Endothelial cell of umbilical vein (primary cell): ENCODE measurements at regions not wholly inside any gene's neighbourhood (a gene's known extent, or its start where the extent isn't known, plus 50 kb on each side); places are given as distances from the start of the nearest gene placed in this dataset.
A peak's percentile ranks its signal among the peaks of the same experiment; 100 is the strongest.
"Not testable (repeated sequence)": the region's sequence is repeated elsewhere in the genome, so short reads cannot be mapped to it uniquely, and the experiment has no call there.

Source experiments
- BruUV-seq: library from RNA; stranded (reverse); fragments of 400-500 nt; replicated peaks from 2 replicates; lab custom pipeline; 2021; lab: Mats Ljungman, UMichigan
- CTCF ChIA-PET: fragments of 300-600, 350-600 bp; sonication (Branson Sonifier 250); formaldehyde crosslinking; loops from one replicate; lab custom pipeline; 2021; ENCODE audit warnings: antibody characterized with exemption, inconsistent platforms; lab: Charles Lee
- POLR2A ChIA-PET: fragments of 300-600, 350-600 bp; sonication (Branson Sonifier 250); formaldehyde crosslinking; loops from one replicate; lab custom pipeline; 2021; ENCODE audit warnings: antibody characterized with exemption, inconsistent platforms; lab: Charles Lee
- DNase-seq: peaks from one replicate; pipeline ENCODE4 v3.0.0-alpha.2; 2011; ENCODE audit warnings: low read depth, low spot score
- FAIRE-seq: peaks from 2 replicates; lab custom pipeline; 2011; peaks lifted over from hg19 to GRCh38; lab: Jason Lieb, UNC
- H2AFZ ChIP-seq: 2 replicates; pipeline ENCODE4 v1.6.0; 2012; ENCODE audit warnings: low read depth, low read length, control low read depth, inconsistent platforms
- H3K27ac ChIP-seq: 2 replicates; pipeline ENCODE4 v1.5.1; 2011; ENCODE audit warnings: low read depth, mild to moderate bottlenecking, control low read depth, low read length, moderate library complexity; ENCODE audit not compliant: insufficient read depth
- H3K27me3 ChIP-seq, 2 experiments: 2 replicates each; pipeline versions ENCODE4 v1.6.0 to v1.6.1; 2011; ENCODE audit warnings: low read length in 2 of 2, mixed read lengths in 1 of 2; ENCODE audit not compliant: control insufficient read depth in 2 of 2, insufficient read depth in 2 of 2
- H3K36me3 ChIP-seq, 2 experiments: 2 replicates in 1 of 2; 3 replicates in 1 of 2; pipeline ENCODE4 v1.5.1; 2011; ENCODE audit warnings: low read length in 2 of 2, mild to moderate bottlenecking in 1 of 2, moderate library complexity in 1 of 2; ENCODE audit not compliant: control insufficient read depth in 2 of 2, insufficient read depth in 2 of 2; ENCODE audit errors: extremely low read depth in 1 of 2
- H3K4me1 ChIP-seq: 3 replicates; pipeline ENCODE4 v1.5.1; 2011; ENCODE audit warnings: mild to moderate bottlenecking, low read length; ENCODE audit not compliant: control insufficient read depth, insufficient read depth; ENCODE audit errors: extremely low read depth
- H3K4me2 ChIP-seq: 2 replicates; pipeline ENCODE4 v1.6.1; 2011; ENCODE audit warnings: low read length, control low read depth, mixed read lengths; ENCODE audit not compliant: insufficient read depth
- H3K4me3 ChIP-seq, 3 experiments: fragments of 200-600 bp in 1 of 3; sonication (generic), shearing (Covaris generic) in 1 of 3; replicated peaks in 1 of 3; 2 replicates each; pipeline ENCODE4 v1.5.1; 2011 to 2016; ENCODE audit warnings: control low read depth in 3 of 3, low read length in 3 of 3, mild to moderate bottlenecking in 2 of 3, inconsistent platforms in 1 of 3, low read depth in 1 of 3, moderate library complexity in 1 of 3; ENCODE audit not compliant: insufficient read depth in 1 of 3
- H3K79me2 ChIP-seq: 2 replicates; pipeline ENCODE4 v1.6.0; 2012; ENCODE audit warnings: low read length, inconsistent platforms; ENCODE audit not compliant: control insufficient read depth, insufficient read depth
- H3K9ac ChIP-seq: replicated peaks from 2 replicates; pipeline ENCODE3; 2011; ENCODE audit warnings: low read length, control low read depth; ENCODE audit not compliant: insufficient read depth; ENCODE audit errors: extremely low read depth
- H3K9me1 ChIP-seq: replicated peaks from 3 replicates; pipeline ENCODE4 v1.6.0; 2011; ENCODE audit warnings: mild to moderate bottlenecking, low read length; ENCODE audit not compliant: control insufficient read depth, insufficient read depth; ENCODE audit errors: extremely low read depth
- H3K9me3 ChIP-seq: replicated peaks from 2 replicates; pipeline ENCODE4 v1.5.1; 2012; ENCODE audit warnings: low read length, inconsistent platforms; ENCODE audit not compliant: control insufficient read depth, insufficient read depth
- H4K20me1 ChIP-seq: replicated peaks from 2 replicates; pipeline ENCODE3; 2011; ENCODE audit warnings: mild to moderate bottlenecking, low read length; ENCODE audit not compliant: control insufficient read depth, insufficient read depth; ENCODE audit errors: extremely low read depth
- dilution Hi-C: fragments of 300-500 bp; cut with MboI; formaldehyde crosslinking; loops from one replicate; pipeline ENCODE4 v1.15.0; 2019; ENCODE audit warnings: low sequenced_read_pairs; ENCODE audit not compliant: extremely low pct_ligation_motif_present
- intact Hi-C: fragments of 100-400 bp; cut with micrococcal nuclease; formaldehyde crosslinking; loops from one replicate; pipeline ENCODE4 v1.10.0; 2022

DNA sequence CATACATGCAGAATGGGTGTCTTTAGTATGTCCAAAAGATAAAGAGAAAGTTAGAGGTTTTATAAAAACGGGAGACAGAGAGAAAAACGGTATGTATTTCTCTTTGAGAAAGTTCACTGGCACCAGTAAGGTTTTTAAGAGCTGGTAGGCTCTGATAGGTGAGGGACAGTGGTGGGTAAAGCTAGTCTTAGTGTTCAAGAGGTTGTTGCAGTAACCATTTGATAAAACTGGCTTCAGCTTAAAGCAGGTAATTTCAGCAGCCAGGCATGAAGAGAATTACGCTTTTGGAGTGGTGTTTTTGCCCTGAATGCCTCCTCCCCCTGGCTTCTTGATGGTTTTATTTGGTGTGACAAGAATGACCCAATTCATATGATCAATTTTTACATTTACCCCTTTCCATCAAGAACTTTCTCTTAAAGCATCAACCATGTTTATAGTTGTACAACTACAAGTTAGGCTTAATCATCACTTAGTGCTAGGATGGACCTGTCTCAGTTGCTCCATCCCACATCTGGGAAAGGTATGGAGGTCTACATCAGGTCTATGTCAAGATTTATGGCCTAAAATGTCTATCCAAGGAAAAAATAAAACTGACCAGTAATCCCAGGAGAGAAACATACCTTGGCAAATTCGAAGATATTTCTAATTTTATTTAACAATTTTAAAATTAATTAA lies 1511.1 kb upstream of the TPTE start:
- CTCF ChIA-PET, H3K4me2 ChIP-seq, H2AFZ ChIP-seq, H3K4me3 ChIP-seq, H3K79me2 ChIP-seq, H3K27ac ChIP-seq, dilution Hi-C loops, FAIRE-seq, intact Hi-C loops, POLR2A ChIA-PET, H3K9ac ChIP-seq, H3K36me3 ChIP-seq, BruUV-seq, H4K20me1 ChIP-seq, H3K4me1 ChIP-seq, DNase-seq, H3K9me1 ChIP-seq, H3K27me3 ChIP-seq: not testable (repeated sequence)
- peaks cover 41% of the 10 kb centered on the region for H3K9me3 ChIP-seq

- H3K9ac ChIP-seq, dilution Hi-C loops, H3K4me3 ChIP-seq, H3K27me3 ChIP-seq, FAIRE-seq, intact Hi-C loops, CTCF ChIA-PET, H3K79me2 ChIP-seq, H3K4me1 ChIP-seq, BruUV-seq, H3K9me1 ChIP-seq, H2AFZ ChIP-seq, H3K4me2 ChIP-seq, H3K36me3 ChIP-seq, H4K20me1 ChIP-seq, POLR2A ChIA-PET, H3K27ac ChIP-seq: not testable (repeated sequence)
- peaks cover 41% of the 10 kb centered on the region for H3K9me3 ChIP-seq
- DNase-seq, result peak; percentile 18
Measured at GRCh38 chr21:9010936-9011890, 1510.2 kb upstream of the TPTE start.

- FAIRE-seq, intact Hi-C loops, H3K36me3 ChIP-seq, H3K9ac ChIP-seq, POLR2A ChIA-PET, H3K4me2 ChIP-seq, H3K4me3 ChIP-seq, H2AFZ ChIP-seq, BruUV-seq, H4K20me1 ChIP-seq, CTCF ChIA-PET, H3K9me1 ChIP-seq, H3K27ac ChIP-seq, H3K27me3 ChIP-seq, H3K79me2 ChIP-seq, DNase-seq, H3K4me1 ChIP-seq, dilution Hi-C loops: not testable (repeated sequence)
- peaks cover 38% of the 10 kb centered on the region for H3K9me3 ChIP-seq
Measured at GRCh38 chr21:9011916-9012315, 1509.5 kb upstream of the TPTE start.
